A673 (cell line): ENCODE measurements at regions not wholly inside any gene's neighbourhood (a gene's known extent, or its start where the extent isn't known, plus 50 kb on each side); places are given as distances from the start of the nearest gene placed in this dataset.

Source experiments
- BruUV-seq: library from RNA; stranded (reverse); fragments of 400-500 nt; replicated peaks from 2 replicates; lab custom pipeline; 2021; lab: Mats Ljungman, UMichigan
- CTCF ChIA-PET: fragments of 300-600 bp; sonication (Branson Sonifier 250); formaldehyde crosslinking; loops from one replicate; lab custom pipeline; 2022; ENCODE audit warnings: antibody characterized with exemption; lab: Charles Lee
- POLR2A ChIA-PET: fragments of 300-600 bp; sonication (Branson Sonifier 250); formaldehyde crosslinking; loops from one replicate; lab custom pipeline; 2022; ENCODE audit warnings: antibody characterized with exemption; ENCODE audit not compliant: low non-redundant PET; lab: Charles Lee
- DNase-seq: peaks from one replicate; pipeline ENCODE4 v3.0.0-alpha.2; 2015; ENCODE audit warnings: low spot score
- H3K27ac ChIP-seq: fragments of 200-600 bp; sonication (generic); 2 replicates; pipeline ENCODE4 v1.5.1; 2016; ENCODE audit warnings: mixed run types, low read depth, mild to moderate bottlenecking, mixed read lengths, antibody characterized with exemption, low read length; ENCODE audit not compliant: poor library complexity, severe bottlenecking
- H3K27me3 ChIP-seq: fragments of 200-600 bp; sonication (generic); replicated peaks from 2 replicates; pipeline ENCODE4 v1.6.1; 2017; ENCODE audit warnings: mixed run types, low read depth, mild to moderate bottlenecking, mixed read lengths, antibody characterized with exemption, low read length; ENCODE audit not compliant: insufficient read depth, poor library complexity
- H3K36me3 ChIP-seq: fragments of 200-600 bp; sonication (generic); 2 replicates; pipeline ENCODE4 v1.6.1; 2016; ENCODE audit warnings: mixed run types, mild to moderate bottlenecking, mixed read lengths, antibody characterized with exemption, low read length; ENCODE audit not compliant: insufficient read depth, poor library complexity, severe bottlenecking
- H3K4me1 ChIP-seq: fragments of 200-600 bp; sonication (generic); 2 replicates; pipeline ENCODE4 v1.6.1; 2017; ENCODE audit warnings: mixed run types, mild to moderate bottlenecking, mixed read lengths, antibody characterized with exemption, low read length; ENCODE audit not compliant: insufficient read depth, poor library complexity, severe bottlenecking
- H3K4me3 ChIP-seq: fragments of 200-600 bp; sonication (generic); 2 replicates; pipeline ENCODE4 v1.5.1; 2016; ENCODE audit warnings: low read depth, mixed run types, mild to moderate bottlenecking, mixed read lengths, low read length; ENCODE audit not compliant: poor library complexity, severe bottlenecking
- H3K9me3 ChIP-seq: fragments of 200-600 bp; sonication (generic); 2 replicates; pipeline ENCODE4 v1.6.1; 2016; ENCODE audit warnings: mixed run types, low read depth, mild to moderate bottlenecking, mixed read lengths, antibody characterized with exemption, low read length; ENCODE audit not compliant: poor library complexity, severe bottlenecking
- EZH2 ChIP-seq: fragments of 200-600 bp; sonication (generic); IDR thresholded peaks from 2 replicates; pipeline ENCODE4 v1.6.1; 2017; ENCODE audit warnings: borderline replicate concordance, low read depth, mild to moderate bottlenecking, mixed read lengths, antibody characterized with exemption, low read length; ENCODE audit not compliant: poor library complexity, severe bottlenecking
- intact Hi-C: fragments of 100-400 bp; cut with micrococcal nuclease; formaldehyde crosslinking; loops from one replicate; pipeline ENCODE4 v1.10.0; 2022; ENCODE audit not compliant: unreplicated experiment
- TF ChIP-seq, protein P1 (sequence below): fragments of 300-800, 200-600 bp; sonication (generic); conservative IDR thresholded peaks from 2 replicates; pipeline ENCODE4 v1.5.1; 2017; ENCODE audit warnings: low read depth, mild to moderate bottlenecking, antibody characterized with exemption, low read length, moderate library complexity, mixed read lengths

DNA sequence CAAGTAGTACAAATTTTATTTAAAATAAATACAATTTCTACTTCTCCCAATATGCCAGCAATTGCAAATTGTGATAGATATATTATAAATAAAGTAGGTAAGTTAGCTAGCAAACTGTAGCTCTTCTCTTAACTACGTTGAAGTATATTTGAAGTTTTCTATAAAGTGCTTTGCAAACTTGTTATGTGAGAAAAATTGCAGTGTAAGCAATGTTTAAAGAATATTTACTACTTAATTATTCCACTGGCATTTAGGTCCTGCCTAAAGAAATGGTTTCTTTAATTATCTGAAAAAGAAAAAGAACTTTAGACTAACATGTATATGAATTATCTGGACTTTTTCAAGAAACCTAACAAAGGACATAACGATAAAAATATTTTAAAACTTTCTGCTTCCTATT is 1350.0 kb upstream of the CDH9 start:
- BruUV-seq: no TSS peak
- Histone ChIP-seq H3K4me1 (no peaks in the 10 kb centered on the region), H3K27ac (no peak overlapping the region), H3K4me3 (no peak overlapping the region), H3K9me3 (no peaks in the 10 kb centered on the region), H3K36me3 (no peaks in the 10 kb centered on the region), H3K27me3 (no peaks in the 10 kb centered on the region)
- intact Hi-C loops: no loop called here
- TF ChIP-seq, protein P1, sequence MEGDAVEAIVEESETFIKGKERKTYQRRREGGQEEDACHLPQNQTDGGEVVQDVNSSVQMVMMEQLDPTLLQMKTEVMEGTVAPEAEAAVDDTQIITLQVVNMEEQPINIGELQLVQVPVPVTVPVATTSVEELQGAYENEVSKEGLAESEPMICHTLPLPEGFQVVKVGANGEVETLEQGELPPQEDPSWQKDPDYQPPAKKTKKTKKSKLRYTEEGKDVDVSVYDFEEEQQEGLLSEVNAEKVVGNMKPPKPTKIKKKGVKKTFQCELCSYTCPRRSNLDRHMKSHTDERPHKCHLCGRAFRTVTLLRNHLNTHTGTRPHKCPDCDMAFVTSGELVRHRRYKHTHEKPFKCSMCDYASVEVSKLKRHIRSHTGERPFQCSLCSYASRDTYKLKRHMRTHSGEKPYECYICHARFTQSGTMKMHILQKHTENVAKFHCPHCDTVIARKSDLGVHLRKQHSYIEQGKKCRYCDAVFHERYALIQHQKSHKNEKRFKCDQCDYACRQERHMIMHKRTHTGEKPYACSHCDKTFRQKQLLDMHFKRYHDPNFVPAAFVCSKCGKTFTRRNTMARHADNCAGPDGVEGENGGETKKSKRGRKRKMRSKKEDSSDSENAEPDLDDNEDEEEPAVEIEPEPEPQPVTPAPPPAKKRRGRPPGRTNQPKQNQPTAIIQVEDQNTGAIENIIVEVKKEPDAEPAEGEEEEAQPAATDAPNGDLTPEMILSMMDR: no peak
- no peak for TF ChIP-seq EZH2
- ChIA-PET POLR2A (no interaction called here), CTCF (no interaction called here)
- no peak for DNase-seq

- intact Hi-C loops: no loop called here
- Histone ChIP-seq H3K4me3 (no peak overlapping the region), H3K27me3 (no peaks in the 10 kb centered on the region), H3K27ac (no peak overlapping the region), H3K9me3 (no peaks in the 10 kb centered on the region), H3K36me3 (no peaks in the 10 kb centered on the region), H3K4me1 (no peaks in the 10 kb centered on the region)
- ChIA-PET CTCF (no interaction called here), POLR2A (no interaction called here)
- no peak for TF ChIP-seq EZH2
- TF ChIP-seq, protein P1: no peak
- BruUV-seq: no TSS peak
- no peak for DNase-seq
Observed at GRCh38 chr5:28386712-28387111, 1348.3 kb upstream of the CDH9 start.

DNA sequence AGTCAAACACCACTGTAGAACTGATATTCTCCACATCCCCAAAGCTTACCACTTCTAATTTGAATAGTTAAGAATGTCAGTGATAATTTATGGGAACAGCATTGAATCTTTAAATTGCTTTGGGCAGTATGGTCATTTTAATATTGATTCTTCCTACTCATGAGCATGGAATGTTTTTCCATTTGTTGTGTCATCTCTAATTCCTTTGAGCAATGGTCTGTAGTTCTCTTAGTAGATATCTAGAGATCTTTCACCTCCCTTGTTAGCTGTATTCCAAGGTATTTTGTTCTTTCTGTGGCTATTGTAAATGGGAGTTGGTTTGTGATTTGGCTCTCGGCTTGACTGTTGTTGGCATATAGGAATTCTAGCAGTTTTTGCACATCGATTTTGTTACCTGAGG is 1341.8 kb upstream of the CDH9 start:
- Histone ChIP-seq H3K36me3 (no peaks in the 10 kb centered on the region), H3K4me1 (no peaks in the 10 kb centered on the region), H3K4me3 (no peak overlapping the region), H3K27me3 (no peaks in the 10 kb centered on the region), H3K27ac (no peak overlapping the region), H3K9me3 (no peaks in the 10 kb centered on the region)
- ChIA-PET POLR2A (no interaction called here), CTCF (no interaction called here)
- TF ChIP-seq, protein P1: no peak
- TF ChIP-seq EZH2: no peak
- intact Hi-C loops: no loop called here
- no TSS peak for BruUV-seq
- no peak for DNase-seq
